Mucosa of descending colon (tissue), 3 donors: ENCODE measurements at regions not wholly inside any gene's neighbourhood (a gene's known extent, or its start where the extent isn't known, plus 50 kb on each side); places are given as distances from the start of the nearest gene placed in this dataset.

ENCODE experiments used
- ATAC-seq: fragments of 200-7000 bp; cut with Tn5 transposase; one replicate; pipeline ENCODE4 v1.9.1; 2020; ENCODE audit warnings: mild to moderate bottlenecking, moderate library complexity
- DNase-seq, 3 donors: peaks; one replicate each; pipeline ENCODE4 v3.0.0-alpha.2; 2020
- H3K36me3 ChIP-seq: fragments of 200-600 bp; one replicate; pipeline ENCODE4 v1.8.0; 2021; ENCODE audit warnings: low read depth, mild to moderate bottlenecking
- H3K4me1 ChIP-seq: fragments of 200-600 bp; one replicate; pipeline ENCODE4 v1.8.0; 2021; ENCODE audit warnings: low read depth, mild to moderate bottlenecking
- H3K4me3 ChIP-seq: fragments of 200-600 bp; one replicate; pipeline ENCODE4 v1.8.0; 2021; ENCODE audit warnings: mild to moderate bottlenecking
- H3K9me3 ChIP-seq: fragments of 200-600 bp; one replicate; pipeline ENCODE4 v1.8.0; 2021; ENCODE audit warnings: mild to moderate bottlenecking
- CTCF ChIP-seq: fragments of 200-600 bp; IDR thresholded peaks from one replicate; pipeline ENCODE4 v1.8.0; 2022; ENCODE audit warnings: antibody characterized with exemption, mild to moderate bottlenecking
- intact Hi-C, 2 donors: fragments of 100-400 bp; cut with DNase I in 1 of 2; cut with micrococcal nuclease in 1 of 2; formaldehyde crosslinking; loops; one replicate each; pipeline versions ENCODE4 v1.11.0 to v1.11.1; 2022; cut with DNase I, micrococcal nuclease
- donor health status: DM: no; HTN: no; CAD: no; lungs with moderate emphysema.
- donor health status: DM: no; HTN: no; CAD: no.
- donor health status: DM: no; HTN: yes; CAD: no.

- Histone ChIP-seq H3K36me3 (no peaks in the 10 kb centered on the region), H3K9me3 (no peaks in the 10 kb centered on the region), H3K4me1 (no peaks in the 10 kb centered on the region), H3K4me3 (no peak overlapping the region)
- no peak for ATAC-seq
- no peak for TF ChIP-seq CTCF
- DNase-seq, result no peak
- intact Hi-C loops, result no loop called here
Observed at GRCh38 chr12:19657118-19657731, 217.9 kb downstream of the AEBP2 start.

- no peak for ATAC-seq
- Histone ChIP-seq H3K9me3 (no peaks in the 10 kb centered on the region), H3K4me1 (no peaks in the 10 kb centered on the region), H3K36me3 (no peaks in the 10 kb centered on the region), H3K4me3 (no peak overlapping the region)
- DNase-seq, result no peak
- intact Hi-C loops, result no loop called here
- no peak for TF ChIP-seq CTCF
Observed at GRCh38 chr12:19657732-19658130, 218.4 kb downstream of the AEBP2 start.

GRCh38 chr12:19659086-19659485, 219.8 kb downstream of the AEBP2 start:
- no peaks in the 10 kb centered on the region for H3K9me3 ChIP-seq
- ATAC-seq (no peak), DNase-seq (no peak)
- intact Hi-C loops, result no loop called here
- H3K4me1 ChIP-seq, result no peaks in the 10 kb centered on the region
- H3K36me3 ChIP-seq, result no peaks in the 10 kb centered on the region
- no peak for TF ChIP-seq CTCF
- H3K4me3 ChIP-seq, result no peak overlapping the region

- Histone ChIP-seq H3K4me1 (no peaks in the 10 kb centered on the region), H3K36me3 (no peaks in the 10 kb centered on the region), H3K4me3 (no peak overlapping the region), H3K9me3 (no peaks in the 10 kb centered on the region)
- intact Hi-C loops, result no loop called here
- TF ChIP-seq CTCF, result no peak
- DNase-seq (no peak), ATAC-seq (no peak)
Observed at GRCh38 chr12:19659501-19659900, 220.2 kb downstream of the AEBP2 start.

GRCh38 chr12:19665121-19665900, 226.0 kb downstream of the AEBP2 start:
- no peak for TF ChIP-seq CTCF
- no peak for ATAC-seq
- intact Hi-C loops, result no loop called here
- no peaks in the 10 kb centered on the region for H3K36me3 ChIP-seq
- no peaks in the 10 kb centered on the region for H3K9me3 ChIP-seq
- no peaks in the 10 kb centered on the region for H3K4me1 ChIP-seq
- no peak overlapping the region for H3K4me3 ChIP-seq
- no peak for DNase-seq
